HCEC 1CT (cell line): ENCODE measurements at regions not wholly inside any gene's neighbourhood (a gene's known extent, or its start where the extent isn't known, plus 50 kb on each side); places are given as distances from the start of the nearest gene placed in this dataset.
"Not testable (repeated sequence)": the region's sequence is repeated elsewhere in the genome, so short reads cannot be mapped to it uniquely, and the experiment has no call there.

Source experiments
- DNase-seq: peaks from one replicate; pipeline ENCODE4 v3.0.0-alpha.2; 2017

- DNase-seq: no peak
Measured at GRCh38 chr10:114708084-114708483, 50.0 kb upstream of the ABLIM1 start.

GRCh38 chr10:114708717-114709335 lies 50.8 kb upstream of the ABLIM1 start:
- peak; percentile 75 for DNase-seq

- DNase-seq: no peak
Measured at GRCh38 chr10:114709984-114710383, 51.9 kb upstream of the ABLIM1 start.

GRCh38 chr10:114711176-114711868 lies 53.2 kb upstream of the ABLIM1 start:
- no peak for DNase-seq

GRCh38 chr10:114711869-114712250 lies 53.8 kb upstream of the ABLIM1 start:
- no peak for DNase-seq

- DNase-seq: no peak
Measured at GRCh38 chr10:114713525-114714090, 55.5 kb upstream of the ABLIM1 start.

- DNase-seq: peak; percentile 80
Measured at GRCh38 chr10:114714281-114714741, 56.2 kb upstream of the ABLIM1 start.

- DNase-seq: peak; percentile 6
Measured at GRCh38 chr10:114715171-114715670, 57.1 kb upstream of the ABLIM1 start.

GRCh38 chr10:114716811-114717404 lies 58.8 kb upstream of the ABLIM1 start:
- DNase-seq: no peak

GRCh38 chr10:114717881-114718280 lies 59.8 kb upstream of the ABLIM1 start:
- not testable (repeated sequence) for DNase-seq

- DNase-seq: no peak
Measured at GRCh38 chr10:114718374-114718773, 60.3 kb upstream of the ABLIM1 start.

- no peak for DNase-seq
Measured at GRCh38 chr10:114719311-114719710, 61.2 kb upstream of the ABLIM1 start.

GRCh38 chr10:114720023-114720422 lies 61.9 kb upstream of the ABLIM1 start:
- not testable (repeated sequence) for DNase-seq

- no peak for DNase-seq
Measured at GRCh38 chr10:114720685-114721278, 62.7 kb upstream of the ABLIM1 start.

GRCh38 chr10:114722136-114722535 lies 64.1 kb upstream of the ABLIM1 start:
- not testable (repeated sequence) for DNase-seq

GRCh38 chr10:114723361-114723760 lies 65.3 kb upstream of the ABLIM1 start:
- DNase-seq: no peak

GRCh38 chr10:114723991-114724715 lies 66.1 kb upstream of the ABLIM1 start:
- DNase-seq: no peak

- no peak for DNase-seq
Measured at GRCh38 chr10:114724716-114725106, 66.6 kb upstream of the ABLIM1 start.

- DNase-seq: no peak
Measured at GRCh38 chr10:114726820-114727271, 68.8 kb upstream of the ABLIM1 start.

- no peak for DNase-seq
Measured at GRCh38 chr10:114728325-114728724, 70.2 kb upstream of the ABLIM1 start.

- no peak for DNase-seq
Measured at GRCh38 chr10:114729103-114729659, 71.1 kb upstream of the ABLIM1 start.

- DNase-seq: no peak
Measured at GRCh38 chr10:114730291-114730690, 72.2 kb upstream of the ABLIM1 start.
